Right lobe of liver (tissue), 6 donors: ENCODE measurements at regions not wholly inside any gene's neighbourhood (a gene's known extent, or its start where the extent isn't known, plus 50 kb on each side); places are given as distances from the start of the nearest gene placed in this dataset.

Experiments
- ATAC-seq, 4 donors: fragments of 200-7000 bp; cut with Tn5 transposase; one replicate each; pipeline ENCODE4 v1.9.1; 2020; ENCODE audit warnings: mild to moderate bottlenecking in 4 of 4, moderate library complexity in 4 of 4
- DNase-seq, 3 donors: peaks; one replicate each; pipeline ENCODE4 v3.0.0-alpha.2; 2020
- H3K27ac ChIP-seq, 3 donors: fragments of 200-600 bp; one replicate each; pipeline ENCODE4 v1.8.0; 2022
- H3K27me3 ChIP-seq, 2 donors: fragments of 200-600 bp; one replicate each; pipeline ENCODE4 v1.8.0; 2022
- H3K36me3 ChIP-seq, 4 donors: fragments of 200-600 bp; sonication (generic) in 1 of 4; one replicate each; pipeline versions ENCODE4 v1.5.1 to v1.8.0; 2017 to 2022; ENCODE audit warnings: control low read depth in 1 of 4
- H3K4me1 ChIP-seq, 4 donors: fragments of 200-600 bp; sonication (generic) in 1 of 4; one replicate each; pipeline versions ENCODE4 v1.5.1 to v1.8.0; 2017 to 2022; ENCODE audit warnings: control low read depth in 1 of 4
- H3K4me3 ChIP-seq, 3 donors: fragments of 200-600 bp; one replicate each; pipeline ENCODE4 v1.8.0; 2022
- H3K9me3 ChIP-seq, 4 donors: fragments of 200-600 bp; sonication (generic) in 1 of 4; one replicate each; pipeline versions ENCODE4 v1.5.1 to v1.8.0; 2017 to 2022; ENCODE audit warnings: control low read depth in 1 of 4
- CTCF ChIP-seq, 4 donors: fragments of 200-600 bp in 3 of 4; fragments of 450-650 bp in 1 of 4; IDR thresholded peaks; one replicate each; pipeline versions ENCODE4 v1.5.1 to v1.8.0; 2016 to 2022; ENCODE audit warnings: antibody characterized with exemption in 4 of 4, mild to moderate bottlenecking in 2 of 4
- POLR2A ChIP-seq: fragments of 450-650 bp; IDR thresholded peaks from one replicate; pipeline ENCODE4 v1.6.1; 2017; ENCODE audit warnings: antibody characterized with exemption, mild to moderate bottlenecking
- WGBS: methylation state at CpG from one replicate; pipeline ENCODE4 v1.1.6; 2018; ENCODE audit warnings: low coverage, low lambda C conversion rate; ENCODE audit not compliant: insufficient coverage; ENCODE audit errors: missing lambda C conversion rate; 5-methylcytosine and 5-hydroxymethylcytosine counted together
- intact Hi-C, 2 donors: fragments of 100-400 bp; cut with DNase I; formaldehyde crosslinking; loops; one replicate each; pipeline versions ENCODE4 v1.11.2 to v1.14.1; 2022
- donor health status: DM: no; HTN: yes; CAD: no.
- donor health status: DM: no; HTN: no; CAD: no.
- donor health status: DM: no; HTN: no; CAD: no.
- donor health status: DM: no; HTN: yes; CAD: no.
- donor health status: DM: no; HTN: yes; CAD: no.

- H3K27ac ChIP-seq: no peak overlapping the region
- H3K36me3 ChIP-seq: no peaks in the 10 kb centered on the region
- H3K9me3 ChIP-seq: no peaks in the 10 kb centered on the region
- H3K27me3 ChIP-seq: no peaks in the 10 kb centered on the region
- DNase-seq (no peak), ATAC-seq (no peak)
- no peak overlapping the region for H3K4me3 ChIP-seq
- 36% methylated on average over 1 of the region's 1 CpG for WGBS
- no peak for TF ChIP-seq CTCF (IDR thresholded peaks at IDR 0.05)
- TF ChIP-seq POLR2A: no peak
- no peaks in the 10 kb centered on the region for H3K4me1 ChIP-seq
- intact Hi-C loops: no loop called here
Measured at GRCh38 chr2:196248467-196249094, 77.2 kb upstream of the STK17B start.

DNA sequence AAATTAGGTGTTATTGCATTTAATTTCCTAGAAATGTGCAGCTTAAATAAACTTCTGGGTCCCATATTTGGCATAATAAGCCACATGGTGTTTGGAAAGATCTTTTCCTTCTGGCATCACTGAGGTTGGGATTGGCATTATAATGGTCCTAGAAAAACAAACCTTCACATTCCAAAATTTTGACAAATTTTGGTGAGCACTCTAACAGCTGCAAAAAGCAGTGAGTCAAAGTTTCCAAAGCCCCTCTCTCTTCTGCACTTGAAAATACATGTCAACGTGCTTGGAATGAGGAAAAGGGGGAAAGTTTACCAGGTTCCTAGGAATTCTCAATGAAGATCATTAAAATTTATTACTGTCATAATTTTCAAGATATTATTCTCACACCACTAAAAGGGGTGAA is 77.8 kb upstream of the STK17B start:
- no peak for TF ChIP-seq CTCF (IDR thresholded peaks at IDR 0.05)
- TF ChIP-seq POLR2A: no peak
- Histone ChIP-seq H3K27me3 (no peaks in the 10 kb centered on the region), H3K4me3 (no peak overlapping the region), H3K27ac (no peak overlapping the region), H3K36me3 (no peaks in the 10 kb centered on the region), H3K4me1 (no peaks in the 10 kb centered on the region), H3K9me3 (no peaks in the 10 kb centered on the region)
- intact Hi-C loops: no loop called here
- DNase-seq: no peak
- 83% methylated on average over 1 of the region's 1 CpG for WGBS
- ATAC-seq: no peak

DNA sequence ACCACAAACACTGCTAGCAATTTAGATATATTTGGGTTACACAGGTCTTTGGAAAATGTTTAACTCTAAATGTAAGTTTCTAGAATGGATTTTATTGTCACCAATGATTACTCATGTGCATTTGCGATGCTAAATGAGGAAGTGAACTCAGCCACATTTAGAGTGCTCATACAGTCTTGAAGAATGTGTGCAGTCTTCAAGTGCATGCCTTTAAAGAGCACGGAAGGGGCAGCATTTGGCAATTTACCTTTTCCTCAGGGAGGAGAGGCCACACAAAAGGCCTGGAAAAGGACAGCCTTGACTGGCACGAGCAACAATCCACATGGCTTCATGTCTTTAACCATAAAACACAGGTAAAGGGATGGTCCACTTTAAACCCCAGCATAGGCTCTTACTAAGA is 78.5 kb upstream of the STK17B start:
- no peaks in the 10 kb centered on the region for H3K4me1 ChIP-seq
- H3K36me3 ChIP-seq: no peaks in the 10 kb centered on the region
- ATAC-seq: peak in 2 of 4 donors; percentile 30 to 32
- no peaks in the 10 kb centered on the region for H3K9me3 ChIP-seq
- no peak for DNase-seq
- 51% methylated on average over 2 of the region's 3 CpGs for WGBS
- intact Hi-C loops: no loop called here
- no peak for TF ChIP-seq CTCF (IDR thresholded peaks at IDR 0.05)
- no peak for TF ChIP-seq POLR2A
- no peak overlapping the region for H3K27ac ChIP-seq
- H3K4me3 ChIP-seq: no peak overlapping the region
- H3K27me3 ChIP-seq: no peaks in the 10 kb centered on the region

GRCh38 chr2:196251132-196251531 is 79.8 kb upstream of the STK17B start:
- Histone ChIP-seq H3K36me3 (no peaks in the 10 kb centered on the region), H3K4me1 (no peaks in the 10 kb centered on the region), H3K4me3 (no peak overlapping the region), H3K27ac (no peak overlapping the region), H3K27me3 (no peaks in the 10 kb centered on the region), H3K9me3 (no peaks in the 10 kb centered on the region)
- DNase-seq: no peak
- intact Hi-C loops: no loop called here
- ATAC-seq: no peak
- WGBS: 85% methylated on average over 2 of the region's 3 CpGs
- TF ChIP-seq CTCF (IDR thresholded peaks at IDR 0.05) (no peak), POLR2A (no peak)
